ENCODE measurements at regions not wholly inside any gene's neighbourhood (a gene's known extent, or its start where the extent isn't known, plus 50 kb on each side); places are given as distances from the start of the nearest gene placed in this dataset.

DNA sequence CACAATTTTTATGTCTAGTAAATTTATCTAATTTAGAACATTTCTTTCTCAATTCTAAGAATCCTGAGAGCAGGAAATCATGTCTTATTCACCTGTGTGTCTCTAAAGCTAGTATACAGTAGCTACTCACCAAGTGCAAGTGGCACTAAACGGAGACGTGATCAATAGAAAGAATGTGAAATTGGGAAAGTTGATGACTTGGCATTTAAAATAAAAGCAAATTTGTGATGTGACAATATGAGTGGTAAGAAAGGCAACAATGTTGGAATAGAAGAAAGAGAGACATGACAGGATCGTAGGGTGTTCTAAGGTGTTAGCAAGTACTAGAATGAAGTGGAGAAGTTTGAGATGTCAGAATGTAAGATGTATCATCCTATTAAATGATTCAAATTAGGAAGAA, 725.9 kb downstream of the BCKDHB start:
- TF ChIP-seq, protein P1, sequence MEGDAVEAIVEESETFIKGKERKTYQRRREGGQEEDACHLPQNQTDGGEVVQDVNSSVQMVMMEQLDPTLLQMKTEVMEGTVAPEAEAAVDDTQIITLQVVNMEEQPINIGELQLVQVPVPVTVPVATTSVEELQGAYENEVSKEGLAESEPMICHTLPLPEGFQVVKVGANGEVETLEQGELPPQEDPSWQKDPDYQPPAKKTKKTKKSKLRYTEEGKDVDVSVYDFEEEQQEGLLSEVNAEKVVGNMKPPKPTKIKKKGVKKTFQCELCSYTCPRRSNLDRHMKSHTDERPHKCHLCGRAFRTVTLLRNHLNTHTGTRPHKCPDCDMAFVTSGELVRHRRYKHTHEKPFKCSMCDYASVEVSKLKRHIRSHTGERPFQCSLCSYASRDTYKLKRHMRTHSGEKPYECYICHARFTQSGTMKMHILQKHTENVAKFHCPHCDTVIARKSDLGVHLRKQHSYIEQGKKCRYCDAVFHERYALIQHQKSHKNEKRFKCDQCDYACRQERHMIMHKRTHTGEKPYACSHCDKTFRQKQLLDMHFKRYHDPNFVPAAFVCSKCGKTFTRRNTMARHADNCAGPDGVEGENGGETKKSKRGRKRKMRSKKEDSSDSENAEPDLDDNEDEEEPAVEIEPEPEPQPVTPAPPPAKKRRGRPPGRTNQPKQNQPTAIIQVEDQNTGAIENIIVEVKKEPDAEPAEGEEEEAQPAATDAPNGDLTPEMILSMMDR (IDR thresholded peaks at IDR 0.05; ENCODE audit: poor library complexity, severe bottlenecking) = no peak
- no peak for TF ChIP-seq POLR2AphosphoS5 (IDR thresholded peaks at IDR 0.05)
- no peak for TF ChIP-seq EZH2 (IDR thresholded peaks at IDR 0.05; ENCODE audit: borderline replicate concordance, insufficient read depth, low read length, poor library complexity, severe bottlenecking)
- TF ChIP-seq EP300 (conservative IDR thresholded peaks at IDR 0.05; ENCODE audit: poor library complexity, severe bottlenecking) = no peak
